Renal cortical epithelial cell (primary cell): ENCODE measurements at regions not wholly inside any gene's neighbourhood (a gene's known extent, or its start where the extent isn't known, plus 50 kb on each side); places are given as distances from the start of the nearest gene placed in this dataset.

ENCODE experiments used
- DNase-seq: peaks from one replicate; pipeline ENCODE4 v3.0.0-alpha.2; 2011; ENCODE audit warnings: low read depth

- peak; percentile 73 for DNase-seq
Observed at GRCh38 chr7:81606078-81606863, 163.6 kb downstream of the HGF start.

- no peak for DNase-seq
Observed at GRCh38 chr7:81605493-81605892, 164.4 kb downstream of the HGF start.

GRCh38 chr7:81604808-81605174 is 165.1 kb downstream of the HGF start:
- peak; percentile 67 for DNase-seq

- DNase-seq, result peak; percentile 98
Observed at GRCh38 chr7:81604075-81604807, 165.6 kb downstream of the HGF start.

GRCh38 chr7:81600608-81601007 is 169.2 kb downstream of the HGF start:
- no peak for DNase-seq

- no peak for DNase-seq
Observed at GRCh38 chr7:81598951-81599350, 170.9 kb downstream of the HGF start.

- peak; percentile 13 for DNase-seq
Observed at GRCh38 chr7:81594767-81595166, 175.1 kb downstream of the HGF start.

GRCh38 chr7:81590131-81590530 is 179.7 kb downstream of the HGF start:
- no peak for DNase-seq

- no peak for DNase-seq
Observed at GRCh38 chr7:81584667-81585066, 185.2 kb downstream of the HGF start.

GRCh38 chr7:81583882-81584533 is 185.8 kb downstream of the HGF start:
- no peak for DNase-seq

- no peak for DNase-seq
Observed at GRCh38 chr7:81583090-81583489, 186.8 kb downstream of the HGF start.

GRCh38 chr7:81577642-81578340 is 192.1 kb downstream of the HGF start:
- no peak for DNase-seq

GRCh38 chr7:81574723-81575326 is 195.0 kb downstream of the HGF start:
- no peak for DNase-seq

GRCh38 chr7:81573932-81574331 is 195.9 kb downstream of the HGF start:
- no peak for DNase-seq

- no peak for DNase-seq
Observed at GRCh38 chr7:81573128-81573527, 196.7 kb downstream of the HGF start.

- no peak for DNase-seq
Observed at GRCh38 chr7:81562581-81562980, 207.3 kb downstream of the HGF start.

GRCh38 chr7:81560708-81561107 is 209.1 kb downstream of the HGF start:
- DNase-seq, result no peak

- DNase-seq, result no peak
Observed at GRCh38 chr7:81549484-81550016, 220.3 kb downstream of the HGF start.

- DNase-seq, result peak; percentile 11
Observed at GRCh38 chr7:81534996-81535395, 234.9 kb downstream of the HGF start.

GRCh38 chr7:81534446-81534845 is 235.4 kb downstream of the HGF start:
- peak; percentile 7 for DNase-seq

- DNase-seq, result no peak
Observed at GRCh38 chr7:81533931-81534330, 235.9 kb downstream of the HGF start.

- no peak for DNase-seq
Observed at GRCh38 chr7:81533426-81533825, 236.4 kb downstream of the HGF start.
